ENCODE measurements at regions not wholly inside any gene's neighbourhood (a gene's known extent, or its start where the extent isn't known, plus 50 kb on each side); places are given as distances from the start of the nearest gene placed in this dataset.
"Not testable (repeated sequence)": the region's sequence is repeated elsewhere in the genome, so short reads cannot be mapped to it uniquely, and the experiment has no call there.

DNA sequence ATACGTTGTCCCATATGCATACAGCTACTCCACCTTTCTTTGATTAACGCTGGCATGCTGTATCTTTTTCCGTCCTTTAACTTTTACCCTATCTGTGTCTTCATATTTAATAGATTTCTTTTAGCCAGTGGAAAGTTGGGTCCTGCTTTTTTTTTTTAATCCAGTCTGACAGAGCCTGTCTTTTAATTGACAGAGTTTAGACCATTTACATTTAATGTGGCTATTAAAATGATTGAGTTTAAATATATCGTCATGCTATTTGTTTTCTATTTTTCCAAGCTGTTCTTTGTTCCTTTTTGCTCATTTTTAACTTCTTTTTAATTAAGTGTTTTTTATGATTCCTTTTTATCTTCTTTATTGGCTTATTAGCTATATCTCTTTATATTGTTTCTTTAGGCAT is 217.6 kb upstream of the NEBL start:
- TF ChIP-seq, protein P1, sequence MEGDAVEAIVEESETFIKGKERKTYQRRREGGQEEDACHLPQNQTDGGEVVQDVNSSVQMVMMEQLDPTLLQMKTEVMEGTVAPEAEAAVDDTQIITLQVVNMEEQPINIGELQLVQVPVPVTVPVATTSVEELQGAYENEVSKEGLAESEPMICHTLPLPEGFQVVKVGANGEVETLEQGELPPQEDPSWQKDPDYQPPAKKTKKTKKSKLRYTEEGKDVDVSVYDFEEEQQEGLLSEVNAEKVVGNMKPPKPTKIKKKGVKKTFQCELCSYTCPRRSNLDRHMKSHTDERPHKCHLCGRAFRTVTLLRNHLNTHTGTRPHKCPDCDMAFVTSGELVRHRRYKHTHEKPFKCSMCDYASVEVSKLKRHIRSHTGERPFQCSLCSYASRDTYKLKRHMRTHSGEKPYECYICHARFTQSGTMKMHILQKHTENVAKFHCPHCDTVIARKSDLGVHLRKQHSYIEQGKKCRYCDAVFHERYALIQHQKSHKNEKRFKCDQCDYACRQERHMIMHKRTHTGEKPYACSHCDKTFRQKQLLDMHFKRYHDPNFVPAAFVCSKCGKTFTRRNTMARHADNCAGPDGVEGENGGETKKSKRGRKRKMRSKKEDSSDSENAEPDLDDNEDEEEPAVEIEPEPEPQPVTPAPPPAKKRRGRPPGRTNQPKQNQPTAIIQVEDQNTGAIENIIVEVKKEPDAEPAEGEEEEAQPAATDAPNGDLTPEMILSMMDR (IDR thresholded peaks at IDR 0.05; ENCODE audit: low read depth, low read length): no peak
- no peak overlapping the region for H3K4me3 ChIP-seq (ENCODE audit: low read depth, low read length)

DNA sequence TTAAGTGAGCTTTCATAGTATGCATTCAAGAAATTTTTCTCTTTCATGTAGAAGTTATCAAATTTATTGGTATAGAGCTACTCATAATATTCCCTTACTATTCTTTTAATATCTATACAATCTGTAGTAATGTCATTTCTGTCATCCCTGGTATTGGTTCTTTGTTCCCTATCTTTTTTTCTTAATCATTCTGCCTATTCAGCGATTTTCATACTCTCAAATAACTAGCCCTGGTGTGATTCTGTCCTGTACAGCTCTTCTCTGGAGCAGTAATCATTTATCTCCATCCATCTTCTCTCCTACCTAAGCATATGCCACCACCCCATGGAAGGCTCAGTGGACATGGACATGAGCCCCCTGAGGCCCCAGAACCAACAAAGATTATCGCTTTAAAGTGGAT is 213.2 kb upstream of the NEBL start:
- no peak overlapping the region for H3K4me3 ChIP-seq (ENCODE audit: low read depth, low read length)
- TF ChIP-seq, protein P1 (IDR thresholded peaks at IDR 0.05; ENCODE audit: low read depth, low read length): no peak

DNA sequence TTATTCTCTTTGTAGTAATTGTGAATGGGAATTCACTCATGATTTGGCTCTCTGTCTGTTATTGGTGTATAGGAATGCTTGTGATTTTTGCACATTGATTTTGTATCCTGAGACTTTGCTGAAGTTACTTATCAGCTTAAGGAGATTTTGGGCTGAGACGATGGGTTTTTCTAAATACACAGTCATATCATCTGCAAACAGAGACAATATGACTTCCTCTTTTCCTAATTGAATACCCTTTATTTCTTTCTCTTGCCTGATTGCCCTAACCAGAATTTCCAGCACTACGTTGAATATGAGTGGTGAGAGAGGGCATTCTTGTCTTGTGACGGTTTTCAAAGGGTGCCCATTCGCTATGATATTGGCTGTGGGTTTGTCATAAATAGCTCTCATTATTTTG is 209.8 kb upstream of the NEBL start:
- not testable (repeated sequence) for H3K4me3 ChIP-seq (ENCODE audit: low read depth, low read length)

DNA sequence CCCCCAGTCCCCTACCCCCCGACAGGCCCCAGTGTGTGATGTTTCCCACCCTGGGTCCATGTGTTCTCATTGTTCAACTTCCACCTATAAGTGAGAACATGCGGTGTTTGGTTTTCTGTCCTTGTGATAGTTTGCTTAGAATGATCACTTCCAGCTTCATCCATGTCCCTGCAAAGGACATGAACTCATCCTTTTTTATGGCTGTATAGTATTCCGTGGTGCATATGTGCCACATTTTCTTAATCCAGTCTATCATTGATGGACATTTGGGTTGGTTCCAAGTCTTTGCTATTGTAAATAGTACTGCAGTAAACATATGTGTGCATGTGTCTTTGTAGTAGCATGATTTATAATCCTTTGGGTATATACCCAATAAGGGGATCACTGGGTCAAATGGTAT is 208.2 kb upstream of the NEBL start:
- H3K4me3 ChIP-seq (ENCODE audit: low read depth, low read length): not testable (repeated sequence)

DNA sequence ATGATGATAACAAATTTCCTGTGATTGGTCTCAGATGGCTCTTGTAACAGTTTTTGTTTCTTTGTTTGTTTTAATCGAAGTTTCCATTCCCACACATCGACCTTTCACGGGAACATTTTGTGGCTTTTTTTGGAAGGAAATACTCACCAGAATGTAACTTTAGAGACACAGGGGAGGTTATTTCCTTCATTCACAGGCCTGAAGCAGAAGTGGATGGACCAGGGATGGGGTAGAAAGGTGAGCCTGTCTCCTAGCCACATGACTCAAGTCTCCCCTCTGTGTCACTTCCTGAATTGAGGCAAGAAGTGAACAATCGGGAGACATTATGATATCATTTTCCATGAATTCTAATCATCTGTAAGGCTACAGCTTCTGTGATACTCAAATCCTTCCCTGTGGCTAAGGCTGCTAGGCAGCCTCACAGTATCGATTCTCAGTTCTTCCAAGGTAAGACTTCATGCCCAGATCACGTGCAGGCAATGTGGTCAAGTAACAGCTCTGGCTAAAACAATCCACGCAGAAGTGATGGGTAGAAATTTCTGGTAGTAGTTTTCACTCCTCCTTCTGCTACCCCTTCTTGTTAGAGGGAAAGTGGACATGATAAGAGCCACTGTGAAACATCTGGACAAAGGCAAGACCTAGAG is 203.9 kb upstream of the NEBL start:
- TF ChIP-seq, protein P1 (IDR thresholded peaks at IDR 0.05; ENCODE audit: low read depth, low read length): no peak
- no peak overlapping the region for H3K4me3 ChIP-seq (ENCODE audit: low read depth, low read length)

DNA sequence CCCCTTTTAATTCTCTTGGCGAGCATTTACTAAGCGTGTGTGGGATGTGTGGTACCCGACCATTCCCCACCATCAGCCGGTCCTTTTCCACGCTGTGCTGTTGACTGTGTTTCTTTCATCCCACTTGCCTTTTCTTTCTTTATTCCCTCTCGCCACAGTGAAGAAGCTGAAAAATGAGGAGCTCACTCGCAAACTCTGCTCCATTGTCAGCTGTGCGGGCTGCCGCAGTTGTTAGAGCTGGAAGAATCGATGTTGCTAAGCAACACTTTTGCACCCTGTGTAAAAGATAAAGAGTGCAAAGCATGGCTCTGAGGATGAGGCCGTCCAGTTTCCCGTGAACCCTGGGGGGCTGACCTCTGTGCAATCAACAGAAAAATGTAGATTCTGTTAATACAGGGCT is 203.1 kb upstream of the NEBL start:
- TF ChIP-seq, protein P1 (IDR thresholded peaks at IDR 0.05; ENCODE audit: low read depth, low read length): no peak
- H3K4me3 ChIP-seq (ENCODE audit: low read depth, low read length): no peak overlapping the region

DNA sequence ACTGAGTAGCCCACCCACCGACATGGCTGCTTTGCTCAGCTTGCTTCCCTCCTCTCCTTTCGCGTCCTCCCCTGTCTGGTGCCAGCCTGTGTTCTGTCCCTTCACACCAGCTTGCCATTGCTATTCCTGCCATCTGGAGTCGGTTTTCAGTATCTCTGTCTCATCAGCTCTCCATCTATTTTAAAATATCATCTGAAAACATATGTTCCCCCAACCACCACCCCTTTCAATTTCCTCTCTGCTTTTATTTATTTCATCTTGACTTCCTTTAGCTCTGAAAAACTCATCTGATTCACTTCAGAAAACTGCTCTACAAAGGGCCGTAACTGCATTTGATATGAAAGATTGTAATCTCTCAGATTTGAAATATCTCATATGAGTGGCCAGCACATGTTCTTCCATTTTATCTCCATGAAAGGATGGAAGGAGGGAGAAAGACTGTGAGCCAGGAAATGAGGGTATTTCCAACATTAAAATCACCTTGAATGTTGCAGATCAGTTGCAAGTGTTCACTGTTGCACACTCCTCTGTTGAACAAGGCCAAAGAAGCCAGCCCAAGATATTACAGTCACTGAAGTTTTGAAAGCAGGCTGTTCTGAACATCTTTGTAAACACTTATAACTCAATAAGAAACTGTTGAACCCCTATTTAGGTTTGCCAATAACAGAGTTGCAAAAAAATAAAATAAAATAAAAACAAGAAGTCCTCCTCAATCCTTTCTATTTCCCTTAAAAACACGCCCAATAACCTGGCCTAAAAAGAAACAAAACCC is 202.4 kb upstream of the NEBL start:
- TF ChIP-seq, protein P1 (IDR thresholded peaks at IDR 0.05; ENCODE audit: low read depth, low read length): no peak
- H3K4me3 ChIP-seq (ENCODE audit: low read depth, low read length): no peak overlapping the region

DNA sequence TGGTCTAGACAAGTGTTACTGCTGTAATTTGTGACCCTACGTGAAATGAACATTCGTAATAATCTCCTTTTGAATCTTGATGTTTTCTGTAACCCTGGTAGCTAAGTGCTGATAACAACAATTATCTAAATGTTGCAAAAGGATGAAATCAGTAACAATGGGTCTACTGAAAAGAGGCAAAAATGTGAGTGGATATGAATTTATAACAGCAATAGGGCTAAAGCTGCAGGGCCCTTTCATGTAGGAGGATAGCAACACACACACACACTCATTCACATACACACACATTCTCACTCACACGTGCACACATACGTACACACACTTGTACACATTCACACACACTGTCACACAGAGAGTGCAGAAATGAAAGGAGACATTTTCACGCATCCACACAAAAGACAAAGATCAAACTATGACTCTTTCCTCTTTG is 200.8 kb upstream of the NEBL start:
- H3K4me3 ChIP-seq (ENCODE audit: low read depth, low read length): no peak overlapping the region
- TF ChIP-seq, protein P1 (IDR thresholded peaks at IDR 0.05; ENCODE audit: low read depth, low read length): no peak

All from WI38 (cell line).